Ishikawa (cell line): ENCODE measurements at regions not wholly inside any gene's neighbourhood (a gene's known extent, or its start where the extent isn't known, plus 50 kb on each side); places are given as distances from the start of the nearest gene placed in this dataset.

Experiments
- CEBPB ChIP-seq: IDR thresholded peaks from 2 replicates; pipeline ENCODE4 v1.6.1; 2012
- CREB1 ChIP-seq: IDR thresholded peaks from 2 replicates; pipeline ENCODE4 v1.6.1; 2012; ENCODE audit warnings: low read depth
- EGR1 ChIP-seq: IDR thresholded peaks from 2 replicates; pipeline ENCODE4 v1.6.1; 2012
- EP300 ChIP-seq: IDR thresholded peaks from 2 replicates; pipeline ENCODE4 v1.6.1; 2012; ENCODE audit warnings: borderline replicate concordance
- FOXM1 ChIP-seq: IDR thresholded peaks from 2 replicates; pipeline ENCODE4 v1.6.1; 2012; ENCODE audit warnings: low read depth, borderline replicate concordance
- MAX ChIP-seq: IDR thresholded peaks from 2 replicates; pipeline ENCODE4 v1.6.1; 2012
- NFIC ChIP-seq: IDR thresholded peaks from 2 replicates; pipeline ENCODE4 v1.6.1; 2012
- RAD21 ChIP-seq: IDR thresholded peaks from 2 replicates; pipeline ENCODE4 v1.6.1; 2012; ENCODE audit warnings: low read depth
- REST ChIP-seq: IDR thresholded peaks from 2 replicates; pipeline ENCODE4 v1.6.1; 2012; ENCODE audit warnings: low read depth, mild to moderate bottlenecking
- TAF1 ChIP-seq: IDR thresholded peaks from 2 replicates; pipeline ENCODE4 v1.6.1; 2012; ENCODE audit warnings: low read depth, mild to moderate bottlenecking
- TCF12 ChIP-seq: IDR thresholded peaks from 2 replicates; pipeline ENCODE4 v1.6.1; 2012; ENCODE audit warnings: low read depth
- TEAD4 ChIP-seq: IDR thresholded peaks from 2 replicates; pipeline ENCODE4 v1.6.1; 2012
- USF1 ChIP-seq: IDR thresholded peaks from 2 replicates; pipeline ENCODE4 v1.6.1; 2012
- YY1 ChIP-seq: IDR thresholded peaks from 2 replicates; pipeline ENCODE4 v1.6.1; 2012; ENCODE audit warnings: low read depth
- ZBTB7A ChIP-seq: IDR thresholded peaks from 2 replicates; pipeline ENCODE4 v1.6.1; 2012; ENCODE audit warnings: low read depth

- TF ChIP-seq EGR1: no peak
- no peak for TF ChIP-seq YY1
- no peak for TF ChIP-seq ZBTB7A
- TF ChIP-seq EP300: no peak
- TF ChIP-seq RAD21: no peak
- TF ChIP-seq TAF1: no peak
- TF ChIP-seq USF1: no peak
- TF ChIP-seq NFIC: no peak
- no peak for TF ChIP-seq TEAD4
- no peak for TF ChIP-seq CREB1
- TF ChIP-seq MAX: no peak
- no peak for TF ChIP-seq FOXM1
- TF ChIP-seq REST: no peak
- no peak for TF ChIP-seq TCF12
These were observed 732.3 kb downstream of the FGF9 start for GRCh38 chr13:22403144-22403543.

- TF ChIP-seq EP300 (no peak), RAD21 (no peak)
These were observed 735.0 kb downstream of the FGF9 start for GRCh38 chr13:22405891-22406290.

GRCh38 chr13:22412452-22412851 is 741.6 kb downstream of the FGF9 start:
- TF ChIP-seq CREB1 (no peak), FOXM1 (no peak), RAD21 (no peak), USF1 (no peak), YY1 (no peak), EP300 (no peak), EGR1 (no peak), TCF12 (no peak), NFIC (no peak), TAF1 (no peak), MAX (no peak), REST (no peak)

- no peak for TF ChIP-seq TEAD4
- TF ChIP-seq EP300: no peak
- no peak for TF ChIP-seq MAX
- TF ChIP-seq REST: no peak
- no peak for TF ChIP-seq RAD21
- no peak for TF ChIP-seq FOXM1
- TF ChIP-seq TCF12: no peak
- TF ChIP-seq EGR1: no peak
- no peak for TF ChIP-seq TAF1
- no peak for TF ChIP-seq CREB1
- TF ChIP-seq YY1: no peak
- no peak for TF ChIP-seq CEBPB
- TF ChIP-seq ZBTB7A: no peak
- TF ChIP-seq NFIC: no peak
- no peak for TF ChIP-seq USF1
These were observed 751.1 kb downstream of the FGF9 start for GRCh38 chr13:22422023-22422422.
